Activated T-helper 2 cell treated with anti-CD3 and anti-CD28 coated beads, Interferon-gamma antibody, Interleukin-2, Interleukin-4, amounts not matched to agents 10 μg/mL and 5 μg/mL and 100 μg/mL, durations not matched to agents 14 hours and 24 hours and 36 hours (primary cell): ENCODE measurements at regions not wholly inside any gene's neighbourhood (a gene's known extent, or its start where the extent isn't known, plus 50 kb on each side); places are given as distances from the start of the nearest gene placed in this dataset.
"Not testable (repeated sequence)": the region's sequence is repeated elsewhere in the genome, so short reads cannot be mapped to it uniquely, and the experiment has no call there.

ENCODE experiments used
- DNase-seq: peaks from one replicate; pipeline ENCODE4 v3.0.0; 2021; ENCODE audit warnings: low spot score
- H3K27ac Mint-ChIP-seq: one replicate; pipeline ENCODE4 v1.8.0; 2021; ENCODE audit warnings: mixed read lengths
- H3K27me3 Mint-ChIP-seq: one replicate; pipeline ENCODE4 v1.8.0; 2021; ENCODE audit warnings: low read depth, mixed read lengths
- H3K36me3 Mint-ChIP-seq: one replicate; pipeline ENCODE4 v1.8.0; 2021; ENCODE audit warnings: low read depth, mixed read lengths
- H3K4me1 Mint-ChIP-seq: one replicate; pipeline ENCODE4 v1.8.0; 2021; ENCODE audit warnings: low read depth, mixed read lengths
- H3K4me3 Mint-ChIP-seq: one replicate; pipeline ENCODE4 v1.8.0; 2021; ENCODE audit warnings: low read depth, mild to moderate bottlenecking, moderate library complexity, mixed read lengths
- H3K9me3 Mint-ChIP-seq: one replicate; pipeline ENCODE4 v1.8.0; 2021; ENCODE audit warnings: mixed read lengths
- intact Hi-C: fragments of 100-400 bp; cut with micrococcal nuclease; formaldehyde crosslinking; loops from one replicate; pipeline ENCODE4 v1.15.1; 2023

- H3K36me3 Mint-ChIP-seq = no peaks in the 10 kb centered on the region
- no peak for DNase-seq
- intact Hi-C loops = no loop called here
- H3K27me3 Mint-ChIP-seq = no peaks in the 10 kb centered on the region
- H3K9me3 Mint-ChIP-seq = peaks cover 12% of the 10 kb centered on the region
- no peak overlapping the region for H3K27ac Mint-ChIP-seq
- H3K4me1 Mint-ChIP-seq = no peaks in the 10 kb centered on the region
- H3K4me3 Mint-ChIP-seq = no peak overlapping the region
Observed at GRCh38 chr3:191148131-191148530, 50.9 kb upstream of the OSTN start.

GRCh38 chr3:191143224-191143623, 55.8 kb upstream of the OSTN start:
- Mint-ChIP-seq H3K36me3 (no peaks in the 10 kb centered on the region), H3K4me3 (no peak overlapping the region), H3K4me1 (no peaks in the 10 kb centered on the region), H3K27me3 (no peaks in the 10 kb centered on the region), H3K9me3 (peaks cover 2% of the 10 kb centered on the region), H3K27ac (no peak overlapping the region)
- DNase-seq = no peak
- intact Hi-C loops = no loop called here

- no peak for DNase-seq
- H3K4me3 Mint-ChIP-seq = no peak overlapping the region
- H3K9me3 Mint-ChIP-seq = no peaks in the 10 kb centered on the region
- H3K4me1 Mint-ChIP-seq = no peaks in the 10 kb centered on the region
- H3K27me3 Mint-ChIP-seq = no peaks in the 10 kb centered on the region
- no peaks in the 10 kb centered on the region for H3K36me3 Mint-ChIP-seq
- no peak overlapping the region for H3K27ac Mint-ChIP-seq
- intact Hi-C loops = no loop called here
Observed at GRCh38 chr3:191141728-191142127, 57.3 kb upstream of the OSTN start.

GRCh38 chr3:191139736-191140135, 59.3 kb upstream of the OSTN start:
- intact Hi-C loops = no loop called here
- no peak for DNase-seq
- Mint-ChIP-seq H3K4me3 (no peak overlapping the region), H3K36me3 (no peaks in the 10 kb centered on the region), H3K9me3 (peaks cover 4% of the 10 kb centered on the region), H3K27ac (no peak overlapping the region), H3K4me1 (no peaks in the 10 kb centered on the region), H3K27me3 (no peaks in the 10 kb centered on the region)

- intact Hi-C loops = no loop called here
- H3K27ac Mint-ChIP-seq = no peak overlapping the region
- H3K27me3 Mint-ChIP-seq = no peaks in the 10 kb centered on the region
- no peaks in the 10 kb centered on the region for H3K4me1 Mint-ChIP-seq
- H3K9me3 Mint-ChIP-seq = peaks cover 4% of the 10 kb centered on the region
- H3K4me3 Mint-ChIP-seq = no peak overlapping the region
- no peak for DNase-seq
- no peaks in the 10 kb centered on the region for H3K36me3 Mint-ChIP-seq
Observed at GRCh38 chr3:191138937-191139336, 60.1 kb upstream of the OSTN start.

GRCh38 chr3:191137708-191138107, 61.3 kb upstream of the OSTN start:
- Mint-ChIP-seq H3K4me3 (no peak overlapping the region), H3K9me3 (peaks cover 4% of the 10 kb centered on the region), H3K36me3 (no peaks in the 10 kb centered on the region), H3K27ac (no peak overlapping the region), H3K27me3 (no peaks in the 10 kb centered on the region), H3K4me1 (no peaks in the 10 kb centered on the region)
- intact Hi-C loops = no loop called here
- DNase-seq = no peak

- no peaks in the 10 kb centered on the region for H3K27me3 Mint-ChIP-seq
- peaks cover 4% of the 10 kb centered on the region for H3K9me3 Mint-ChIP-seq
- H3K4me1 Mint-ChIP-seq = no peaks in the 10 kb centered on the region
- H3K27ac Mint-ChIP-seq = no peak overlapping the region
- no peak for DNase-seq
- intact Hi-C loops = no loop called here
- no peak overlapping the region for H3K4me3 Mint-ChIP-seq
- H3K36me3 Mint-ChIP-seq = no peaks in the 10 kb centered on the region
Observed at GRCh38 chr3:191136347-191136746, 62.7 kb upstream of the OSTN start.

GRCh38 chr3:191135175-191135574, 63.9 kb upstream of the OSTN start:
- no peak for DNase-seq
- Mint-ChIP-seq H3K27me3 (no peaks in the 10 kb centered on the region), H3K4me1 (no peaks in the 10 kb centered on the region), H3K36me3 (no peaks in the 10 kb centered on the region), H3K27ac (no peak overlapping the region), H3K9me3 (peaks cover 4% of the 10 kb centered on the region), H3K4me3 (no peak overlapping the region)
- intact Hi-C loops = no loop called here

GRCh38 chr3:191133359-191133758, 65.7 kb upstream of the OSTN start:
- Mint-ChIP-seq H3K9me3 (peaks cover 4% of the 10 kb centered on the region), H3K27me3 (no peaks in the 10 kb centered on the region), H3K36me3 (no peaks in the 10 kb centered on the region), H3K4me3 (no peak overlapping the region), H3K27ac (no peak overlapping the region), H3K4me1 (no peaks in the 10 kb centered on the region)
- no peak for DNase-seq
- intact Hi-C loops = no loop called here

GRCh38 chr3:191131305-191131704, 67.7 kb upstream of the OSTN start:
- no peak for DNase-seq
- H3K4me3 Mint-ChIP-seq = no peak overlapping the region
- H3K36me3 Mint-ChIP-seq = no peaks in the 10 kb centered on the region
- intact Hi-C loops = no loop called here
- H3K9me3 Mint-ChIP-seq = peaks cover 2% of the 10 kb centered on the region
- H3K4me1 Mint-ChIP-seq = no peaks in the 10 kb centered on the region
- H3K27me3 Mint-ChIP-seq = no peaks in the 10 kb centered on the region
- no peak overlapping the region for H3K27ac Mint-ChIP-seq

GRCh38 chr3:191124891-191125290, 74.2 kb upstream of the OSTN start:
- intact Hi-C loops, H3K27me3 Mint-ChIP-seq, DNase-seq, H3K9me3 Mint-ChIP-seq, H3K27ac Mint-ChIP-seq, H3K36me3 Mint-ChIP-seq, H3K4me3 Mint-ChIP-seq, H3K4me1 Mint-ChIP-seq: not testable (repeated sequence)

GRCh38 chr3:191123946-191124345, 75.1 kb upstream of the OSTN start:
- no peak overlapping the region for H3K27ac Mint-ChIP-seq
- H3K27me3 Mint-ChIP-seq = no peaks in the 10 kb centered on the region
- no peak for DNase-seq
- intact Hi-C loops = no loop called here
- no peaks in the 10 kb centered on the region for H3K36me3 Mint-ChIP-seq
- H3K9me3 Mint-ChIP-seq = no peaks in the 10 kb centered on the region
- H3K4me1 Mint-ChIP-seq = no peaks in the 10 kb centered on the region
- H3K4me3 Mint-ChIP-seq = no peak overlapping the region

GRCh38 chr3:191123231-191123630, 75.8 kb upstream of the OSTN start:
- Mint-ChIP-seq H3K27ac (no peak overlapping the region), H3K4me3 (no peak overlapping the region)
- DNase-seq = no peak

GRCh38 chr3:191120447-191121298, 78.4 kb upstream of the OSTN start:
- Mint-ChIP-seq H3K27me3 (no peaks in the 10 kb centered on the region), H3K4me1 (no peaks in the 10 kb centered on the region), H3K27ac (no peak overlapping the region), H3K9me3 (no peaks in the 10 kb centered on the region), H3K4me3 (no peak overlapping the region), H3K36me3 (no peaks in the 10 kb centered on the region)
- intact Hi-C loops = no loop called here
- DNase-seq = no peak

More at GRCh38 chr3:191123231-191123630, 75.8 kb upstream of the OSTN start:
- Mint-ChIP-seq H3K36me3 (no peaks in the 10 kb centered on the region), H3K4me1 (no peaks in the 10 kb centered on the region), H3K9me3 (no peaks in the 10 kb centered on the region), H3K27me3 (no peaks in the 10 kb centered on the region)
- intact Hi-C loops = no loop called here
